ENCODE measurements at regions not wholly inside any gene's neighbourhood (a gene's known extent, or its start where the extent isn't known, plus 50 kb on each side); places are given as distances from the start of the nearest gene placed in this dataset.

DNA sequence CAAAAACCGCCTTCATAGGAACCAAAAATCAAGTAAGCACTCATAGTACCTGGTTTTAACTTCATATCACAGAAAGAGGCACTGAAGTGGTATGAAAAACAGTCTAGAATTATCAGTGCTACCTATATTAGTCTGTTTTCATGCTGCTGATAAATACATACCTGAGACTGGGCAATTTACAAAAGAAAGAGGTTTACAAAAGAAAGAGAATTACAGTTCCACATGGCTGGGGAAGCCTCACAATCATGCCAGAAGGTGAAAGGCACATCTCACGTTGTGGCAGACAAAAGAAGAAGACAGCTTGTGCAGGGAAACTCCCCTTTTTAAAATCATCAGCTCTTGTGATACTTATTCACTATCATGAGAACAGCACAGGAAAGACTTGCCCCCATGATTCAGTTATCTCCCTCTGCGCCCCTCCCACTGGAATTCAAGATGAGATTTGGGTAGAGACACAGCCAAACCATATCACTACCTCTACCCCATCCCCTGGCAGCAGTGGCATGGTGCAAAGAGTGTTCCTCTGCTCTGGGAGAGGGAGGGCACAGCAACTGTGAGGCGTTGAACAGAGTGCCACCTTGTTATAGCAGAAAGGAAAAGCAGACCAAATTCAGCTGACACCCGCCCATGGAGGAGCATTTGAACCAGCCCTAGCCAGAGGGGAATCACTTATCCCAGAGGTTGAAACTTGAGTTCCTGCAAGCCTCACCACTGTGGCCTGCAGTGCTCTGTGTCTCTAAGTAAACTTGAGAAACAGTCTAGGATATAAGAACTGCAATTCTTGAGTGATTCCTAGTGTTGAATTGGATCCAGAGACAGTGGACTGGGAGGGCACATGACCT lies 61.9 kb upstream of the PTPRZ1 start:
- FAIRE-seq = no peak
- dilution Hi-C loops (cut with MboI; ENCODE audit: extremely low pct_ligation_motif_present, low sequenced_read_pairs) = no loop called here

DNA sequence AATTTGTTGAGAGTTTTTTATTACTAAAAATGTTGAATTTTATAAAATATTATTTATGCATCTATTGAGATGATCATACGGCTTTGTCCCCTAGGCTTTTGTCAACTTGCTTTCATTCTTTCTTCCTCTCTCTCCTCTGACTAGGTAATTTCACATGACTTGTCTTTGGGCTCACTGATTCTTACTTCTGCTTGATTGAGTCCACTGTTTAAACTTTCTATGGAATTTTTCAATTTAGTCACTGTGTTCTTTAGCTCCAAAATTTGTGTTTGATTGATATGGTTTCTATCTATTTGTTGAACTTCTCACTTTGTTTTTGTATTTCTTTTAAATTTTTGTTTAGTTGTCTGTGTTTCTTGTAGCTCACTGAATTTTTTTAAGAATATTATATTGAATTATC lies 65.9 kb upstream of the PTPRZ1 start:
- TF ChIP-seq, protein P1, sequence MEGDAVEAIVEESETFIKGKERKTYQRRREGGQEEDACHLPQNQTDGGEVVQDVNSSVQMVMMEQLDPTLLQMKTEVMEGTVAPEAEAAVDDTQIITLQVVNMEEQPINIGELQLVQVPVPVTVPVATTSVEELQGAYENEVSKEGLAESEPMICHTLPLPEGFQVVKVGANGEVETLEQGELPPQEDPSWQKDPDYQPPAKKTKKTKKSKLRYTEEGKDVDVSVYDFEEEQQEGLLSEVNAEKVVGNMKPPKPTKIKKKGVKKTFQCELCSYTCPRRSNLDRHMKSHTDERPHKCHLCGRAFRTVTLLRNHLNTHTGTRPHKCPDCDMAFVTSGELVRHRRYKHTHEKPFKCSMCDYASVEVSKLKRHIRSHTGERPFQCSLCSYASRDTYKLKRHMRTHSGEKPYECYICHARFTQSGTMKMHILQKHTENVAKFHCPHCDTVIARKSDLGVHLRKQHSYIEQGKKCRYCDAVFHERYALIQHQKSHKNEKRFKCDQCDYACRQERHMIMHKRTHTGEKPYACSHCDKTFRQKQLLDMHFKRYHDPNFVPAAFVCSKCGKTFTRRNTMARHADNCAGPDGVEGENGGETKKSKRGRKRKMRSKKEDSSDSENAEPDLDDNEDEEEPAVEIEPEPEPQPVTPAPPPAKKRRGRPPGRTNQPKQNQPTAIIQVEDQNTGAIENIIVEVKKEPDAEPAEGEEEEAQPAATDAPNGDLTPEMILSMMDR (optimal IDR thresholded peaks at IDR 0.05 in 1 of 3, IDR thresholded peaks at IDR 0.05 in 1 of 3, conservative IDR thresholded peaks at IDR 0.05 in 1 of 3; ENCODE audit: extremely low read depth in 1 of 3, insufficient read depth in 2 of 3, low read length in 3 of 3) = no peak
- Histone ChIP-seq H3K36me3 (ENCODE audit: control insufficient read depth in 2 of 2, extremely low read depth in 1 of 2, insufficient read depth in 2 of 2, low read length in 2 of 2) (no peaks in the 10 kb centered on the region), H3K27me3 (ENCODE audit: control insufficient read depth, extremely low read depth, insufficient read depth, low read length) (no peaks in the 10 kb centered on the region), H4K20me1 (ENCODE audit: control insufficient read depth, extremely low read depth, insufficient read depth, low read length) (no peaks in the 10 kb centered on the region), H3K9me1 (ENCODE audit: control insufficient read depth, extremely low read depth, insufficient read depth, low read length) (no peaks in the 10 kb centered on the region), H2AFZ (ENCODE audit: control insufficient read depth, low read length) (no peak overlapping the region), H3K79me2 (ENCODE audit: control insufficient read depth, insufficient read depth, low read length) (no peaks in the 10 kb centered on the region), H3K4me1 (ENCODE audit: control insufficient read depth, extremely low read depth, insufficient read depth, low read length) (peaks cover 12% of the 10 kb centered on the region), H3K4me3 (ENCODE audit: control insufficient read depth in 2 of 3, extremely low read depth in 1 of 3, insufficient read depth in 2 of 3, low read depth in 1 of 3, low read length in 3 of 3) (no peak overlapping the region), H3K9me3 (ENCODE audit: control insufficient read depth, low read depth, low read length) (peaks cover 3% of the 10 kb centered on the region), H3K4me2 (ENCODE audit: control insufficient read depth, extremely low read depth, insufficient read depth, low read depth, low read length) (no peak overlapping the region), H3K9ac (ENCODE audit: control insufficient read depth, extremely low read depth, insufficient read depth, low read length) (no peak overlapping the region), H3K27ac (ENCODE audit: control insufficient read depth, insufficient read depth, low read length) (no peak overlapping the region)
- no peak for DNase-seq (ENCODE audit: low read depth, low spot score)
- dilution Hi-C loops (cut with MboI; ENCODE audit: extremely low pct_ligation_motif_present, low sequenced_read_pairs) = no loop called here
- FAIRE-seq = no peak

More for the DNA sequence above, 61.9 kb upstream of the PTPRZ1 start:
- peak overlapping the region; percentile 56 for H2AFZ ChIP-seq (ENCODE audit: control insufficient read depth, low read length)
- H3K27ac ChIP-seq (ENCODE audit: control insufficient read depth, insufficient read depth, low read length) = no peak overlapping the region
- no peaks in the 10 kb centered on the region for H3K9me1 ChIP-seq (ENCODE audit: control insufficient read depth, extremely low read depth, insufficient read depth, low read length)
- DNase-seq (ENCODE audit: low read depth, low spot score) = no peak
- no peaks in the 10 kb centered on the region for H3K36me3 ChIP-seq (ENCODE audit: control insufficient read depth in 2 of 2, extremely low read depth in 1 of 2, insufficient read depth in 2 of 2, low read length in 2 of 2)
- H3K4me3 ChIP-seq (ENCODE audit: control insufficient read depth in 2 of 3, extremely low read depth in 1 of 3, insufficient read depth in 2 of 3, low read depth in 1 of 3, low read length in 3 of 3) = no peak overlapping the region
- H3K79me2 ChIP-seq (ENCODE audit: control insufficient read depth, insufficient read depth, low read length) = no peaks in the 10 kb centered on the region
- H3K9me3 ChIP-seq (ENCODE audit: control insufficient read depth, low read depth, low read length) = peaks cover 3% of the 10 kb centered on the region
- no peaks in the 10 kb centered on the region for H4K20me1 ChIP-seq (ENCODE audit: control insufficient read depth, extremely low read depth, insufficient read depth, low read length)
- no peak overlapping the region for H3K9ac ChIP-seq (ENCODE audit: control insufficient read depth, extremely low read depth, insufficient read depth, low read length)
- H3K4me1 ChIP-seq (ENCODE audit: control insufficient read depth, extremely low read depth, insufficient read depth, low read length) = no peaks in the 10 kb centered on the region
- TF ChIP-seq, protein P1 (optimal IDR thresholded peaks at IDR 0.05 in 1 of 3, IDR thresholded peaks at IDR 0.05 in 1 of 3, conservative IDR thresholded peaks at IDR 0.05 in 1 of 3; ENCODE audit: extremely low read depth in 1 of 3, insufficient read depth in 2 of 3, low read length in 3 of 3) = no peak
- no peak for TF ChIP-seq EZH2 (IDR thresholded peaks at IDR 0.05; ENCODE audit: low read length)
- H3K27me3 ChIP-seq (ENCODE audit: control insufficient read depth, extremely low read depth, insufficient read depth, low read length) = no peaks in the 10 kb centered on the region
- H3K4me2 ChIP-seq (ENCODE audit: control insufficient read depth, extremely low read depth, insufficient read depth, low read depth, low read length) = no peak overlapping the region

Data from keratinocyte (primary cell).